ENCODE measurements at regions not wholly inside any gene's neighbourhood (a gene's known extent, or its start where the extent isn't known, plus 50 kb on each side); places are given as distances from the start of the nearest gene placed in this dataset.

- no peak for TF ChIP-seq POLR2A (IDR thresholded peaks at IDR 0.05; ENCODE audit: low read depth, low read length)
- no peak for TF ChIP-seq RFX5 (IDR thresholded peaks at IDR 0.05; ENCODE audit: low read depth, low read length)
- TF ChIP-seq CTCF (conservative IDR thresholded peaks at IDR 0.05; ENCODE audit: low read depth, low read length) = no peak
Measured at GRCh38 chr7:112400141-112400540, 50.1 kb upstream of the IFRD1 start.

All from IMR-90 (cell line).